ENCODE measurements at regions not wholly inside any gene's neighbourhood (a gene's known extent, or its start where the extent isn't known, plus 50 kb on each side); places are given as distances from the start of the nearest gene placed in this dataset.

GRCh38 chr2:45278365-45279078 is 269.3 kb upstream of the SIX2 start:
- DNase-seq = no peak
- H3K27ac ChIP-seq = no peak overlapping the region
- H3K27me3 ChIP-seq = no peaks in the 10 kb centered on the region
- no peaks in the 10 kb centered on the region for H3K4me1 ChIP-seq
- TF ChIP-seq CTCF (IDR thresholded peaks at IDR 0.05) (no peak), POLR2A (IDR thresholded peaks at IDR 0.05) (no peak)
- no peaks in the 10 kb centered on the region for H3K36me3 ChIP-seq
- no peaks in the 10 kb centered on the region for H3K9me3 ChIP-seq
- no peak overlapping the region for H3K4me3 ChIP-seq

GRCh38 chr2:45276914-45277313 is 267.7 kb upstream of the SIX2 start:
- Histone ChIP-seq H3K9me3 (no peaks in the 10 kb centered on the region), H3K36me3 (no peaks in the 10 kb centered on the region), H3K27ac (no peak overlapping the region), H3K4me3 (no peak overlapping the region), H3K27me3 (no peaks in the 10 kb centered on the region), H3K4me1 (no peaks in the 10 kb centered on the region)
- no peak for DNase-seq
- TF ChIP-seq CTCF (IDR thresholded peaks at IDR 0.05) = no peak
- TF ChIP-seq POLR2A (IDR thresholded peaks at IDR 0.05) = no peak

GRCh38 chr2:45275806-45276205 is 266.6 kb upstream of the SIX2 start:
- Histone ChIP-seq H3K4me3 (no peak overlapping the region), H3K27me3 (no peaks in the 10 kb centered on the region), H3K9me3 (no peaks in the 10 kb centered on the region), H3K27ac (no peak overlapping the region), H3K36me3 (no peaks in the 10 kb centered on the region), H3K4me1 (no peaks in the 10 kb centered on the region)
- TF ChIP-seq CTCF (IDR thresholded peaks at IDR 0.05) (no peak), POLR2A (IDR thresholded peaks at IDR 0.05) (no peak)
- no peak for DNase-seq

- Histone ChIP-seq H3K27me3 (no peaks in the 10 kb centered on the region), H3K4me3 (no peak overlapping the region), H3K27ac (no peak overlapping the region), H3K9me3 (no peaks in the 10 kb centered on the region), H3K36me3 (no peaks in the 10 kb centered on the region), H3K4me1 (no peaks in the 10 kb centered on the region)
- TF ChIP-seq CTCF (IDR thresholded peaks at IDR 0.05) (no peak), POLR2A (IDR thresholded peaks at IDR 0.05) (no peak)
- DNase-seq = no peak
These were observed 266.1 kb upstream of the SIX2 start for GRCh38 chr2:45275242-45275805.

GRCh38 chr2:45274250-45274926 is 265.1 kb upstream of the SIX2 start:
- no peaks in the 10 kb centered on the region for H3K4me1 ChIP-seq
- DNase-seq = no peak
- no peaks in the 10 kb centered on the region for H3K9me3 ChIP-seq
- H3K4me3 ChIP-seq = no peak overlapping the region
- TF ChIP-seq CTCF (IDR thresholded peaks at IDR 0.05) = no peak
- no peak for TF ChIP-seq POLR2A (IDR thresholded peaks at IDR 0.05)
- no peaks in the 10 kb centered on the region for H3K36me3 ChIP-seq
- H3K27ac ChIP-seq = no peak overlapping the region
- H3K27me3 ChIP-seq = no peaks in the 10 kb centered on the region
